Prostate gland (tissue), 2 donors: ENCODE measurements at regions not wholly inside any gene's neighbourhood (a gene's known extent, or its start where the extent isn't known, plus 50 kb on each side); places are given as distances from the start of the nearest gene placed in this dataset.

Experiments used
- DNase-seq: peaks from one replicate; pipeline ENCODE4 v3.0.0-alpha.2; 2019; ENCODE audit warnings: low spot score
- H3K27ac ChIP-seq, 2 donors: fragments of 200-600 bp; sonication (generic); 2 replicates each; pipeline ENCODE4 v1.5.1; 2017 to 2019
- H3K27me3 ChIP-seq: fragments of 200-600 bp; sonication (generic); replicated peaks from 2 replicates; pipeline ENCODE4 v1.5.1; 2019; ENCODE audit not compliant: insufficient read depth
- H3K36me3 ChIP-seq, 2 donors: fragments of 200-600 bp; sonication (generic); 1 replicate in 1 of 2; 2 replicates in 1 of 2; pipeline versions ENCODE4 v1.5.1 to v1.8.1; 2017 to 2019
- H3K4me1 ChIP-seq: fragments of 200-600 bp; sonication (generic); replicated peaks from 2 replicates; pipeline ENCODE4 v1.5.1; 2019
- H3K4me3 ChIP-seq, 2 donors: fragments of 200-600 bp; sonication (generic); 2 replicates each; pipeline ENCODE4 v1.5.1; 2017 to 2019
- H3K9me3 ChIP-seq: fragments of 200-600 bp; sonication (generic); 2 replicates; pipeline ENCODE4 v1.5.1; 2017
- CTCF ChIP-seq, 4 experiments: fragments of 200-600 bp in 2 of 4; fragments of 450-650 bp in 2 of 4; sonication (generic) in 2 of 4; IDR thresholded peaks; 1 replicate in 3 of 4; 2 replicates in 1 of 4; pipeline ENCODE4 v1.5.1; 2016 to 2019; ENCODE audit warnings: antibody characterized with exemption in 4 of 4, mild to moderate bottlenecking in 2 of 4, moderate library complexity in 2 of 4
- POLR2A ChIP-seq: fragments of 450-650 bp; IDR thresholded peaks from one replicate; pipeline ENCODE4 v1.6.1; 2016; ENCODE audit warnings: antibody characterized with exemption, mild to moderate bottlenecking
- POLR2AphosphoS5 ChIP-seq: sonication (generic); formaldehyde crosslinking; IDR thresholded peaks from one replicate; pipeline ENCODE4 v1.6.1; 2017; ENCODE audit warnings: antibody characterized with exemption
- WGBS: methylation state at CpG from one replicate; pipeline ENCODE4 v1.1.5; 2018; 5-methylcytosine and 5-hydroxymethylcytosine counted together
- intact Hi-C: fragments of 100-400 bp; cut with DNase I; formaldehyde crosslinking; loops from one replicate; pipeline ENCODE4 v1.14.2; 2022

- Histone ChIP-seq H3K27ac (no peak overlapping the region), H3K4me1 (no peaks in the 10 kb centered on the region), H3K27me3 (no peaks in the 10 kb centered on the region), H3K4me3 (no peak overlapping the region), H3K9me3 (no peaks in the 10 kb centered on the region), H3K36me3 (no peaks in the 10 kb centered on the region)
- WGBS = 86% methylated on average over 10 of the region's 10 CpGs
- DNase-seq = no peak
- TF ChIP-seq POLR2A = no peak
- TF ChIP-seq POLR2AphosphoS5 = no peak
- TF ChIP-seq CTCF (IDR thresholded peaks at IDR 0.05) = no peak
- intact Hi-C loops = no loop called here
These were observed 92.1 kb upstream of the FGFR2 start for GRCh38 chr10:121690152-121690848.

- WGBS = 22% methylated on average over 11 of the region's 11 CpGs
- Histone ChIP-seq H3K9me3 (no peaks in the 10 kb centered on the region), H3K4me3 (no peak overlapping the region), H3K27ac (no peak overlapping the region), H3K4me1 (no peaks in the 10 kb centered on the region), H3K36me3 (no peaks in the 10 kb centered on the region), H3K27me3 (no peaks in the 10 kb centered on the region)
- intact Hi-C loops = no loop called here
- TF ChIP-seq POLR2AphosphoS5 (no peak), CTCF (IDR thresholded peaks at IDR 0.05) (no peak), POLR2A (no peak)
- DNase-seq = peak; percentile 62
These were observed 89.0 kb upstream of the FGFR2 start for GRCh38 chr10:121687095-121687813.

- H3K4me1 ChIP-seq = no peaks in the 10 kb centered on the region
- no peaks in the 10 kb centered on the region for H3K27me3 ChIP-seq
- no peak for DNase-seq
- TF ChIP-seq POLR2AphosphoS5 (no peak), CTCF (IDR thresholded peaks at IDR 0.05) (no peak), POLR2A (no peak)
- H3K27ac ChIP-seq = no peak overlapping the region
- intact Hi-C loops = no loop called here
- 90% methylated on average over 8 of the region's 8 CpGs for WGBS
- no peaks in the 10 kb centered on the region for H3K36me3 ChIP-seq
- no peak overlapping the region for H3K4me3 ChIP-seq
- no peaks in the 10 kb centered on the region for H3K9me3 ChIP-seq
These were observed 86.0 kb upstream of the FGFR2 start for GRCh38 chr10:121684276-121684675.

- Histone ChIP-seq H3K4me1 (no peaks in the 10 kb centered on the region), H3K9me3 (no peaks in the 10 kb centered on the region), H3K4me3 (no peak overlapping the region), H3K27ac (no peak overlapping the region), H3K36me3 (no peaks in the 10 kb centered on the region), H3K27me3 (no peaks in the 10 kb centered on the region)
- intact Hi-C loops = no loop called here
- no peak for DNase-seq
- TF ChIP-seq POLR2A (no peak), POLR2AphosphoS5 (no peak), CTCF (IDR thresholded peaks at IDR 0.05) (no peak)
- WGBS = 93% methylated on average over 7 of the region's 7 CpGs
These were observed 85.6 kb upstream of the FGFR2 start for GRCh38 chr10:121683816-121684215.

GRCh38 chr10:121683366-121683765 lies 85.1 kb upstream of the FGFR2 start:
- no peak for DNase-seq
- TF ChIP-seq POLR2AphosphoS5 (no peak), POLR2A (no peak), CTCF (IDR thresholded peaks at IDR 0.05) (no peak)
- Histone ChIP-seq H3K4me1 (no peaks in the 10 kb centered on the region), H3K36me3 (no peaks in the 10 kb centered on the region), H3K27me3 (no peaks in the 10 kb centered on the region), H3K4me3 (no peak overlapping the region), H3K9me3 (no peaks in the 10 kb centered on the region), H3K27ac (no peak overlapping the region)
- intact Hi-C loops = no loop called here
- 69% methylated on average over 5 of the region's 5 CpGs for WGBS
